GM21737 (cell line): ENCODE measurements at regions not wholly inside any gene's neighbourhood (a gene's known extent, or its start where the extent isn't known, plus 50 kb on each side); places are given as distances from the start of the nearest gene placed in this dataset.

ENCODE experiments used
- ATAC-seq: cut with Tn5 transposase; IDR thresholded peaks from one replicate; pipeline ENCODE4 v1.9.1; 2021; ENCODE audit warnings: mild to moderate bottlenecking, moderate library complexity; ENCODE audit not compliant: unreplicated experiment

DNA sequence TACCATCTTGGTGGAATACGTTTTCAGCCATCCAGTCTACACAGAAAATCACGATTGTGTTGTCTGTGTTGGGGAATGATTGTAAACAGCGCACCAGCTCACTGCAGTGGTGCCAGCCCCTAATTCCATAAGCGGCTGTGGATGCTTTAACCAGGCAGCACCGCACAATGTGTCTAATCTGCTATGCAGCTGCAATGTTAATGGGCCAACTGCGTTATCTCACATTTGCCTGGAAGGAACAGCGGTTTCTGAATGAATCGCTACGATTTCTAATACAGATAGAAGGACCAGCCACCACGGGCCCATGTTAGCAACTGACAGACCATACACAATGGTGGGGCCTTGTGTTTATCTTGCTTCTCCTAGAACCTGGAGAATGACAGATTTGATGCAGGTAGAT lies 384.5 kb upstream of the KIRREL3 start:
- no peak for ATAC-seq

DNA sequence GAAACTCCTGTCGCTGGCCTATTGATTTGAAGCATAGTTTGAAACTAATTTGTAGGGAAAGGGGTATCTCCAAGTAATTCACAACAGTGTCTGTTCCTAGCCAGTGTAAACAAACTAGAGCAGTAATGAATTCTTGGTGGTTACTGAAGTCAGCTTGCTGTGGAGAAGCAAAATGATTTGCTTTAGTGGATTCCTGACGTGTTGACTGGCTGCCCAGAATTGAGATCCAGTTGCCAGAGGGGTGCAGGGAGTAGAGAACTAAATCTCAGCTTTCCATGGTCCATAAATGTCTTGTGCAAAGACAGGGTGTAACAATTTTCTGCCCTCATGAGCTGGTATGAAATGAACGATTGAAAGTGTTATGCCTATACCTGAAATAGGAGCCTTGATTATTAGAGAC lies 382.5 kb upstream of the KIRREL3 start:
- ATAC-seq, result no peak

DNA sequence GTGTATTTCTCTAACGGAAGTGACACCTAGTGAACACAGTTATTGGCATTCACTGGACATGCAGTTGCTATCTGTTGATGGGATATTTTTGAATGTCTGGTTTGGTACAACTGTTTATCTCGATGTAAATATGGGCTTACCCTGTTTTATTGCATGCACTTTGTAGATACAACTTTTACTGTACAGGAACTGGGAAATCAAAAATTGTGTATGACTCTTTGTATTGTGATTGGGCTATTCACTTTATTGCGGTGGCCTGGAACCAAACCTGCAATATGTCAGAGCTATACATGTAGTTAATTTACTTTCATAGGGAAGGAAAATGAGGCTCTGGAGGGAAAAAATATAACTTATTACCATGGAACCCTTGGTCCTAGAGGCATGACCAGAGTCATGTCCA lies 380.7 kb upstream of the KIRREL3 start:
- no peak for ATAC-seq

DNA sequence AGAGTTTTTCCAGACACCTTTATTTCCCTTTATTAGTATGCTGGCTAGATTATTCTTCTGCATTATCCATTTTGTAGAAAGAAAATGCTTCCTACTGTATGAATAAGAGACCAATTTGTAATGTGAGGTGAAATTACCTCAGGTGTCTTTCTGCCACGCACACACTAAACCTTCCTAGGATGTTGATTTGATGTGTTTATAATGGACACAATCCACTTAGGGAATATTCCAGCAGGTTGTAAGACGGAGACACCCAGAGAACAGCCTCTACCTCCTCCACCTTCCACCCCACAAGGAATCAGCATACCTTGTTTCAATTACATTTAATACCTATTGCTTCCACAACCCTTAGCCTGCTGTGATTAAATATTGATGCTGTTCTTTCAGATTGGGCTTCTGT lies 379.1 kb upstream of the KIRREL3 start:
- ATAC-seq, result no peak

DNA sequence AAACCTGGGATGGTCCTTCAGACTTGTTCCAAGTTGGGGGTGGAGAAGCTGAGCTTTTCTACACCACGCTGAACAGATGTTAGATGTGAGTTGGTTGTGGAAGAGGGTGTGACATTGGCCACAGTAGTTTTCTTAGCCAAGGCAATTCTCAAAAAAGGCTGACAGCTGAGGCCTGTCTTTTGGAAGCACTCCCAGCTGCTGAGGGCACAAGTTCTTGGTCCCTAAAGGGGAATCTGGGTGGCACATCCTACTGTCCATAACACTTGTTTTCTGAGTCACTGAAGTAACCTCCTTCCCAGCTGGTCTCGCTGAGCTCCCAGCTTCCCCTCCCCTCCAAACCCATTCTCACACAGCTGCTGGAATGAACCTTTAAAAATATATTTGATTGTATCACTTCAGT lies 375.7 kb upstream of the KIRREL3 start:
- ATAC-seq, result no peak

DNA sequence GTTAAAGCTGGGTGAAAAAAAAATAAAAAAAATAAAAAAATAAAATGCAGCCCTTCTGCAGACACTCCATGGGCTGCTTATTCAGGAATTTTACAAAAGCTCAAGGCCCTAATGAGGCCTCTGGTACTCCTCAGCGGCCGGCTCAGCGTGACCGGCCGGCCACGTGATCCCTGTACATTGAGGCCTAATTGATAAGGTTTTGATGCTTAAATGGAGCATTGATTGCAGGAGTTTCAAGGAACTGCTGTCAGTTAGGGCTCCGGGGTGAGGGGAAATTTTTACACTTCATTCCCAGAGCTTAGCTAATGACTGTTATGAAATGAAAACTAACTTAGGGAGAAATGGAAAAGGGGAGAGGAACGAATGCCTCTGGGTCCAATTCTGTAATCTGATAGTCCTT lies 368.8 kb upstream of the KIRREL3 start:
- ATAC-seq, result no peak

- ATAC-seq, result no peak
Observed at GRCh38 chr11:127362754-127363308, 362.3 kb upstream of the KIRREL3 start.

- no peak for ATAC-seq
Observed at GRCh38 chr11:127358160-127358559, 357.6 kb upstream of the KIRREL3 start.

GRCh38 chr11:127350476-127350875 lies 349.9 kb upstream of the KIRREL3 start:
- ATAC-seq, result no peak

DNA sequence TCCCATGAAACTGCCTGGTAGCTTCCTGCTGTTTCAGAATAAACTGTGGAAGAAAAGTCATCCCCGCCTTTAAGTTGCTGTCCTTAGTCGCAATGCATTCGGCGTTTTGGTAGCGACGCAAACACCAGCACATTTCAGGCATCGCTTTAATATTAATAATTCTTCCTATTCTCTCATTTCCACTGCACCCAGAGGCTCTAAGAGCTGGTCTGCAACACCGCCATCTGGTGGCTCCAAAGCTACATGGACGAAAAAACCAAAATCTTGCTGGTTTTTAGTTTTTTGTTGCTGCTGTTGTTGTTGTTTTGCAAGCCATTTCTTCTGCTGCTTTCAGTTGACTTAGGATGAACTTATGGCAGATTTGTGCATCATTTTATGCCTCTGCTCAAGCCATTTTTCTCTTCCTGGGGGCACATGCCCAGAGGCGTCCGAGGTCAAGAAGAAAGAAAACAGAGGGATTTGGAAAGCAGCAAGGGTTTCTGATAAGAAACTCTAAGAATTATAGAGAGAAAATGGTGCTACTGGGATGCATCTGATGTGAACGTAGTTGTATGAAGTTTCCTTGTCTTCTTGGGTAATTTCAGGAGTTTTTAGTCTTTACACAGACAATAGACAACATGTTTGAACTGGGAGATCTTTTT lies 345.4 kb upstream of the KIRREL3 start:
- ATAC-seq, result no peak

- no peak for ATAC-seq
Observed at GRCh38 chr11:127340438-127340837, 339.9 kb upstream of the KIRREL3 start.

DNA sequence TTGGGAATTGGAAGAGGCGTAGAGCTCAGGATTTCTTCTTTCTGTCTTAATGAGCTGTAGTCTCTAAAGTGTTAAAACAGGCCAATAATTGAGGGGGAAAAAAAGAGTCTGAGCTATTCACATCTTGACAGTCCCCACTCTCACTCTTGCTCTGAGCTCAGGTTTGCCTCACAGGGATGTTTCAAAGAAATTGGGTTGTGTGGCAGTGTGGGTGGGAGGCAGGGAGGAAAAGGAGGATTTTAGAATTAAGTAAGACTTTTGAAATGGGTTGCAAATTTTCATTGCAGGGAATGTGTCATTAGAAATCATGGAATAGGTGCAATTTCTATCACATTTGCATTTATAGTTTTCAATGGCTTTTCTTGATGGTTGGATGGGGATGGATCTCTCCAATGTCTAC lies 338.8 kb upstream of the KIRREL3 start:
- ATAC-seq, result no peak

DNA sequence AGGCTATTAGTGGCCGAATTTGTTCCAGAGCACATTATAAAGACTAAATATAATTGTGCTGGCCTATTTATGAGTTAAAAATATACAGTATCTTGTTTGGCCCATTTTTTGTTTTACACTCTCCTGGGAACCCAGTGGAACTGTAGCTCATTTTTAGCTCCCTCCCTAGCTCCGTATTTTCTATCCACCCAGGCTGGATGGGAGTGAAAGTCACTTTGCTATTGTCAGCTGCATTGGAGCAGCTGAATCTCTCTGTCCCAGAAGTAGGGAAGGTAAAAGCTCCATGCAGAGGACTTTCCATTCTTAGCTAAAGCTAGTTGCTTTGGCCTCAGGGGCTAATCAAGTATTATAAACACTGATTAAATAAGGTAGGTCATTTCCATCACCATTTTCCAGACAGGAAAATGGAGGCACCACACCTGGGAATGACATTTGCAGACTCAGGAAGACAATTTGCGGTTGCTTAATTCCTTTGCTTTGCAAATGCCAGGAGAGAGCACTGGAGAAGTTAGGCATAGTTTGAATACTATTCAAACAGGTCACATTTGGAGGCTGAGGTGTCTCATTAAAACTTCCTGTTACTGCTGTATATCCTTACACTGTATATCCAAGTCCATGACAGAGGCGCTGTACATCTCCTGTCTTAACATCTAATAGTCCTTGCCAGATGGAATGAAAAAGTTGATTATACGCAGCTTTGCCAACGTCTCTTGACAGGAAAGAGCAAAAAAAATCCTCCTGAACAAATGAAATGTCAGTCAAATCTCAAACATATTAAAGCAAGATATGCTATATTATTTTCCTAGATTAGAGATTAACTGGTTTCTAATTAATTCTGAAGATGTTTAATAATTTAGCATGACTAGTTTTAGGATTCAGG lies 338.1 kb upstream of the KIRREL3 start:
- ATAC-seq, result no peak

DNA sequence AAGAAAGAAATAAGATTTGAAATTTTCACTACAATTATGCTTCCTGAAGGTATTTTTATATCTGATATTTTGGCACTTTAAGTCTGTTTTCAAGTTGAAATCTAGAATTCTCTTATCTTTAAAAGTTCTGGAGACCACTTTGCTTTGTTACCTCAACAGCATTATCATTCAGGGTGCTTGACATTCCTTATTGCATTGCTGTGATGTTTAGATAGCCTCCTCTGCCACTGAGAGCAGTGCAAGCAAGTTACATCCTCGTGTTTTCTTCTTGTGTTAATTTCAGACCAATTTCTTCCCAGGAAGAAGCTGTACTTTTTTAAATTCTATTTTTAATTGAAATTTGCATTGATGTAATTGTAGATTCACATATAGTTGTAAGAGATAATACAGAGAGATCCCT lies 333.9 kb upstream of the KIRREL3 start:
- no peak for ATAC-seq

DNA sequence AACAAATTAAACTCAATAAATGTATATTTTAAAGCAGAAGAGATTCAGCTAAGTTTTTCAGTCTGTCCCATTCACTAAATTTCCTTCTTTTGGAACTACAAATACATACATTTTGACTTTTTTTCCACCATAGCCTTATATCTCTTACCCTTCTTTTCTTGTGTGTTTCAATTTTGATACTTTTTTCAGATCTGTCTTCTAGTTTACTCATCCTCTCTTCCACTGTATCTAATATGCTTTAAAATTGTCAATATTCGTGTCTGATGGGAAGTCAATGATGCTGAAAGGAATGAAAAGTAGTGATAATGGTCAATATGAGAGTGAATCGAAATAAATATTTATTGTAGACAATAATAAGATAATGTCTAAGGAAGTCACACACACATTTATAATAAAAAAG lies 332.3 kb upstream of the KIRREL3 start:
- no peak for ATAC-seq

DNA sequence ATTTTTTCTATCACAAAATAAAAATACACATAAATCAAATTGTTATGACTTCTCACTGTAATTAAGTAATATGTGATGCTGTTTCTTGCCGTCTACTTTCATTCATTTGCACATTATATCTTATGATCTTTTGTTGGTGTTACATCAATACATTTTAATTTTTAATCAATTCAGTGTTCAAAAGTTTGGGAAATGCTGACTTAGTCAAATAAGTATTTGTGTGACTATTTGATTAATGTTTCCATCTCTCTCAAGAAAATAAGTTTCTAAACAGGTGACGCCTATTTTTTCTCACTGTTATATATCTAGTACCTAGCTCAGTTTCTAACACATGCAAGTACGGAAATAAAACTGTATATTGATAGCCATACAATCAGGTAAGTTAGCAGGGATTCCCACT lies 329.5 kb upstream of the KIRREL3 start:
- ATAC-seq, result no peak

- no peak for ATAC-seq
Observed at GRCh38 chr11:127308291-127308690, 307.7 kb upstream of the KIRREL3 start.

- no peak for ATAC-seq
Observed at GRCh38 chr11:127307700-127308099, 307.1 kb upstream of the KIRREL3 start.

- no peak for ATAC-seq
Observed at GRCh38 chr11:127304634-127305033, 304.1 kb upstream of the KIRREL3 start.

DNA sequence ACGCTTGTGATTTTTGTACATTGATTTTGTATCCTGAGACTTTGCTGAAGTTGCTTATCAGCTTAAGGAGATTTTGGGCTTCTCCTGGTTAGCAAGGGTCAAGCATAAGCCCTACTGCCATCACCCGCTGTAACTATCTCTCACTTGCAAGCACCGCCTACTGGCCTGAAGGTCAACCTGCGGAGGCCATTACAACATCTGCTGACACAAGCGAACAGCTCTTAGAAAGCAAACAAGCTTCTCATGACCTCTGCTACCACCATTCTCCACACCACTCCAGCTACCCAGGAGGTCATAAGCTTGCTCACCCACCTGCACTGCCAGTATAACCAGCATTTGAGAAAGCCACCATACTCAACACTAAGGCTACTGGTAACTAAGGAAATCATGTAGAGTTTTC lies 288.4 kb upstream of the KIRREL3 start:
- ATAC-seq, result no peak

GRCh38 chr11:127281534-127281933 lies 281.0 kb upstream of the KIRREL3 start:
- ATAC-seq, result no peak

DNA sequence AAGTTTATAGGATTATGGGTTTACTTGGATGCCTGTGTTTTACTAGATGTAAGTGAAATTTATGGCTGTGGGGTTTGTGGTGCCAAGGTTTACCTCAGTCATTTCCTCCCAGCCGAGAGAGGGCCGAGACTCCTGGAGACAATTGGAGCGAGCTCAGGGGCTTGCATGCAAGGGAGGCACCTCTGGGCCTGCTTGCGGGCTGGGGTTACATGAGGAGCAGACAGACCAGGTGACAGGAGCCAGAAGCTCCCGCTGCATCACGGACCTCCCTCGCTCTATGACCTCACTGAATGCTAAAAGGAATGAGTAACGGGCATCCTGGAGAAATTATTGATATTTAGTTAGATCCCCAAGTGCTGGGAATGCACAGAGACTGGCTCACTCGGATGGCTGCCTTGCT lies 275.2 kb upstream of the KIRREL3 start:
- no peak for ATAC-seq
